Endodermal cell (in vitro differentiated cells): ENCODE measurements at regions not wholly inside any gene's neighbourhood (a gene's known extent, or its start where the extent isn't known, plus 50 kb on each side); places are given as distances from the start of the nearest gene placed in this dataset.

Source experiments
- DNase-seq: peaks from one replicate; pipeline ENCODE4 v3.0.0-alpha.2; 2017
- H3K27ac ChIP-seq: 2 replicates; pipeline ENCODE4 v1.5.1; 2013; ENCODE audit warnings: mild to moderate bottlenecking, low read depth, low read length, moderate library complexity
- H3K27me3 ChIP-seq: 2 replicates; pipeline ENCODE4 v1.6.1; 2013; ENCODE audit warnings: mild to moderate bottlenecking, low read length, moderate library complexity; ENCODE audit not compliant: insufficient read depth, control insufficient read depth, poor library complexity, severe bottlenecking
- H3K36me3 ChIP-seq: 2 replicates; pipeline ENCODE4 v1.7.0; 2013; ENCODE audit warnings: mild to moderate bottlenecking, low read length, moderate library complexity; ENCODE audit not compliant: control insufficient read depth, insufficient read depth
- H3K4me1 ChIP-seq: one replicate; pipeline ENCODE4 v1.7.0; 2013; ENCODE audit warnings: low read length; ENCODE audit not compliant: control insufficient read depth, insufficient read depth
- H3K4me3 ChIP-seq: 2 replicates; pipeline ENCODE4 v1.5.1; 2013; ENCODE audit warnings: mild to moderate bottlenecking, low read length, moderate library complexity
- H3K9ac ChIP-seq: 2 replicates; pipeline ENCODE4 v1.6.1; 2013; ENCODE audit warnings: mild to moderate bottlenecking, low read length, moderate library complexity; ENCODE audit not compliant: poor library complexity, severe bottlenecking; ENCODE audit errors: extremely low read depth
- H3K9me3 ChIP-seq: 2 replicates; pipeline ENCODE4 v1.6.1; 2013; ENCODE audit warnings: mild to moderate bottlenecking, low read length, moderate library complexity; ENCODE audit not compliant: control insufficient read depth
- H3K27ac Mint-ChIP-seq: 2 replicates; pipeline ENCODE4 v1.8.0; 2020; ENCODE audit warnings: mixed read lengths
- H3K27me3 Mint-ChIP-seq: 2 replicates; pipeline ENCODE4 v1.8.0; 2021; ENCODE audit warnings: mild to moderate bottlenecking, mixed read lengths; ENCODE audit not compliant: insufficient read depth
- H3K36me3 Mint-ChIP-seq: 2 replicates; pipeline ENCODE4 v1.8.0; 2020; ENCODE audit warnings: low read depth, mixed read lengths
- H3K4me1 Mint-ChIP-seq: 2 replicates; pipeline ENCODE4 v1.8.0; 2020; ENCODE audit warnings: mixed read lengths
- H3K4me3 Mint-ChIP-seq: 2 replicates; pipeline ENCODE4 v1.8.0; 2020; ENCODE audit warnings: mild to moderate bottlenecking, moderate library complexity, mixed read lengths
- H3K9me3 Mint-ChIP-seq: 2 replicates; pipeline ENCODE4 v1.8.0; 2020; ENCODE audit warnings: mild to moderate bottlenecking, mixed read lengths
- WGBS, 2 experiments: methylation state at CpG; one replicate each; pipeline versions ENCODE4 v1.1.5 to v1.1.7; 2013; ENCODE audit warnings: missing lambda C conversion rate in 2 of 2, mixed read lengths in 1 of 2; ENCODE audit not compliant: insufficient coverage in 1 of 2, insufficient read length in 1 of 2; 5-methylcytosine and 5-hydroxymethylcytosine counted together
- TF ChIP-seq, protein P1 (sequence below): fragments of 200-600 bp; sonication (generic); conservative IDR thresholded peaks from 2 replicates; pipeline ENCODE4 v1.5.0; 2021; ENCODE audit warnings: antibody characterized with exemption, mild to moderate bottlenecking

DNA sequence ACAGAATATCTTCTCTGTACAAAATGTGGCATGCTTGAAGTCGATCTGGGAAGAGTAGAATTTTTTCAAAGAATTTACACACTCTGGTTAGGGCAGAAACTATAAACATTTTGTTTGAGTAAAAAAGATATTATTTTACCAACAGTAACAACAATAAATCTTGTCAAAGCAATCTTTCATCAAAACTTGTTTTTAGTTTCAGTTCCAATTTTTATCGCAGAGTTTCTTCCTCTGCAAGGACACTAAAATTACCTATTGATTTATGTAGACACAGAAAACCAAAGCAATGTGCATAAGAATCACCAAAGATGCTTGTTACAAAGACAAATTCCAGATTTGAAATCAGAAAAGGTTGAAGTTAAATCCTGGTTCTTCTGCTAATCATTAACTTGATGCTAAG, 61.9 kb downstream of the CGGBP1 start:
- H3K27ac Mint-ChIP-seq = no peak overlapping the region
- no peaks in the 10 kb centered on the region for H3K36me3 ChIP-seq
- TF ChIP-seq, protein P1, sequence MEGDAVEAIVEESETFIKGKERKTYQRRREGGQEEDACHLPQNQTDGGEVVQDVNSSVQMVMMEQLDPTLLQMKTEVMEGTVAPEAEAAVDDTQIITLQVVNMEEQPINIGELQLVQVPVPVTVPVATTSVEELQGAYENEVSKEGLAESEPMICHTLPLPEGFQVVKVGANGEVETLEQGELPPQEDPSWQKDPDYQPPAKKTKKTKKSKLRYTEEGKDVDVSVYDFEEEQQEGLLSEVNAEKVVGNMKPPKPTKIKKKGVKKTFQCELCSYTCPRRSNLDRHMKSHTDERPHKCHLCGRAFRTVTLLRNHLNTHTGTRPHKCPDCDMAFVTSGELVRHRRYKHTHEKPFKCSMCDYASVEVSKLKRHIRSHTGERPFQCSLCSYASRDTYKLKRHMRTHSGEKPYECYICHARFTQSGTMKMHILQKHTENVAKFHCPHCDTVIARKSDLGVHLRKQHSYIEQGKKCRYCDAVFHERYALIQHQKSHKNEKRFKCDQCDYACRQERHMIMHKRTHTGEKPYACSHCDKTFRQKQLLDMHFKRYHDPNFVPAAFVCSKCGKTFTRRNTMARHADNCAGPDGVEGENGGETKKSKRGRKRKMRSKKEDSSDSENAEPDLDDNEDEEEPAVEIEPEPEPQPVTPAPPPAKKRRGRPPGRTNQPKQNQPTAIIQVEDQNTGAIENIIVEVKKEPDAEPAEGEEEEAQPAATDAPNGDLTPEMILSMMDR = no peak
- H3K4me3 ChIP-seq = no peak overlapping the region
- no peaks in the 10 kb centered on the region for H3K9me3 ChIP-seq
- DNase-seq = no peak
- no peak overlapping the region for H3K9ac ChIP-seq
- H3K27me3 Mint-ChIP-seq = no peaks in the 10 kb centered on the region
- no peaks in the 10 kb centered on the region for H3K27me3 ChIP-seq
- H3K4me3 Mint-ChIP-seq = no peak overlapping the region
- no peak overlapping the region for H3K27ac ChIP-seq
- no peaks in the 10 kb centered on the region for H3K9me3 Mint-ChIP-seq
- no peaks in the 10 kb centered on the region for H3K4me1 ChIP-seq
- 99 to 100% methylated on average over 1 to 2 of the region's 2 CpGs for WGBS, 2 experiments
- H3K36me3 Mint-ChIP-seq = no peaks in the 10 kb centered on the region
- peaks cover 7% of the 10 kb centered on the region for H3K4me1 Mint-ChIP-seq

DNA sequence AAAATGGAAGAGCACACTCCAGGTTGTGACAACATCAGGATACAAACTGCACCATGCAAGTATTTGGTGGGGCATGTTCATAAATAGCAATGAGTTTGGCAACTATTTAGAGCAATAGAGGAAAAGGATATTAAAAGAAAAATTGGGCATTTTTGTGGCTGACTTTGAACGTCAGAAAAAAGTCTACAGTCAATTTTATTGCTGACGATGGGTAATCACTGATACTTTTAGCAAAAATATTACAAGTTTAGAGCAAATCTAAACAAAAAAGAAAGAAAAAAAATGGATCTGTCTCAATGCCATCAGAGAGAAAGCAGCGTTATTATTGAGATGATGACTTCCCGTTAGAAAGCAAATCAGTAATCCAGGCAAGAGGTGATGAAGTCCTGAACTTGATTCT, 65.2 kb downstream of the CGGBP1 start:
- Histone ChIP-seq H3K27me3 (no peaks in the 10 kb centered on the region), H3K4me3 (no peak overlapping the region), H3K4me1 (no peaks in the 10 kb centered on the region), H3K9me3 (no peaks in the 10 kb centered on the region), H3K9ac (no peak overlapping the region), H3K27ac (no peak overlapping the region), H3K36me3 (no peaks in the 10 kb centered on the region)
- no peak for DNase-seq
- no peaks in the 10 kb centered on the region for H3K27me3 Mint-ChIP-seq
- H3K36me3 Mint-ChIP-seq = no peaks in the 10 kb centered on the region
- 81 to 100% methylated on average over 2 to 4 of the region's 4 CpGs for WGBS, 2 experiments
- peaks cover 2% of the 10 kb centered on the region for H3K4me1 Mint-ChIP-seq
- H3K9me3 Mint-ChIP-seq = no peaks in the 10 kb centered on the region
- H3K4me3 Mint-ChIP-seq = no peak overlapping the region
- TF ChIP-seq, protein P1 = no peak
- H3K27ac Mint-ChIP-seq = no peak overlapping the region

DNA sequence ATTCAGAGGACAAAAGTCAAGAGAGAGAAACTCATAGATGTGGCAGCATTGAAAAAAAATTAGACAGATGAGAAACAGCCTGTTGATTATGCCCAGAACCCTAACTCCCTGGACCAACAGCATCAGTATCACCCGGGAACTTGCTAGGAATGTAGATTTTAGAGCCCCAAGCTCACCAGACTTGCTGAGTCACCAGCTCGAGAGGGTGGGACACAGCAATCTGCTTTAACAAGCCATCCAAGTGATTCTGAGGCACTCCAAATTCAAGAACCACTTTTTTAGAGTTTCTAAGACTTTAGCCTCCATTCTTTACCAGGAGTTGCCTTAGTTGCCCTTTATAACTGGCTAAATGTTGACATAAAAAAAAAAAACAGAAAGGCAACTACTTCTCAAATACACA, 70.9 kb downstream of the CGGBP1 start:
- DNase-seq = peak; percentile 65
- TF ChIP-seq, protein P1 = no peak

More for the DNA sequence above, 70.9 kb downstream of the CGGBP1 start:
- Histone ChIP-seq H3K9me3 (no peaks in the 10 kb centered on the region), H3K27ac (no peak overlapping the region), H3K9ac (no peak overlapping the region), H3K4me1 (no peaks in the 10 kb centered on the region), H3K36me3 (no peaks in the 10 kb centered on the region), H3K27me3 (no peaks in the 10 kb centered on the region), H3K4me3 (no peak overlapping the region)
- 33 to 76% methylated on average over 1 to 2 of the region's 2 CpGs for WGBS, 2 experiments
- H3K4me1 Mint-ChIP-seq = peaks cover 2% of the 10 kb centered on the region
- H3K27ac Mint-ChIP-seq = peak overlapping the region; percentile 19
- H3K9me3 Mint-ChIP-seq = no peaks in the 10 kb centered on the region
- H3K27me3 Mint-ChIP-seq = no peaks in the 10 kb centered on the region
- no peaks in the 10 kb centered on the region for H3K36me3 Mint-ChIP-seq
- no peak overlapping the region for H3K4me3 Mint-ChIP-seq
